Central memory CD4-positive, alpha-beta T cell (primary cell): ENCODE measurements at regions not wholly inside any gene's neighbourhood (a gene's known extent, or its start where the extent isn't known, plus 50 kb on each side); places are given as distances from the start of the nearest gene placed in this dataset.
"Not testable (repeated sequence)": the region's sequence is repeated elsewhere in the genome, so short reads cannot be mapped to it uniquely, and the experiment has no call there.

Experiments used
- DNase-seq: peaks from one replicate; pipeline ENCODE4 v3.0.0; 2022

DNA sequence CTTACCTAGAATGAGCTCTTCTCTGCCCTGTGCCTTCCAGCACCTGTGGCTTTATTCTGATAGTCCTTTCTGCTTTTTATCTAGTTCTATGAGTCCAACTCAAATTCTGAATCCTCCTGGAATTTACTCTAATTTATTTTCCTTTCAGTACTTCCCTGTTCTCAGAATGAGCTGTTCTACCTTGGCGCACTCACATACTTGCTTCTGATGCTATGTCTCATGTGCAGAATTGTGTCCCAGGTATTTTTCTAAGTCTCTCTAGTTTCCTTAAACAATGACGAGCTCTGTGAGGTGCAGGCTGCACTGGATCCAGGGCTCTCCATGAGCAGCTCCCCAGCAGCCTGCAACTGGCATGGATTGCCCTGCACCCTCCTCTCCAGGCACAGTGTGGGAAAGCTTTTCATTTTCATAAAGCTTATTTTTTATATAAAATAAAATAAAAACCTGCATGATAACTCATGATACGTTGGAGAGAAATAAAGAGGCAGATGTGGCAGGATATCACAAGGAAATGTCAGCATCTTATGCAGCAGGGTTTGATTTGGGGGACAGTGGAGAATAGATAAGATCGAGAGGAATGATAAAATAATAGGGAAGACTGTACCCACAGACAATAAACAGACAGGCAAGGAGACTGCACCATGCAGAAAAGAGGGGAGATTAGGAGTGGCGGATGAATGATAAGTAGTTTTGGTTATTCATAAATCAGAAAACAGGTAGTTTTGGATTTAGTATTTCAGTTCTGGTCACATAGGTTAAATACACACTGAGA, 258.2 kb upstream of the POM121L12 start:
- no peak for DNase-seq

- no peak for DNase-seq
Measured at GRCh38 chr7:52775876-52776275, 259.6 kb upstream of the POM121L12 start.

DNA sequence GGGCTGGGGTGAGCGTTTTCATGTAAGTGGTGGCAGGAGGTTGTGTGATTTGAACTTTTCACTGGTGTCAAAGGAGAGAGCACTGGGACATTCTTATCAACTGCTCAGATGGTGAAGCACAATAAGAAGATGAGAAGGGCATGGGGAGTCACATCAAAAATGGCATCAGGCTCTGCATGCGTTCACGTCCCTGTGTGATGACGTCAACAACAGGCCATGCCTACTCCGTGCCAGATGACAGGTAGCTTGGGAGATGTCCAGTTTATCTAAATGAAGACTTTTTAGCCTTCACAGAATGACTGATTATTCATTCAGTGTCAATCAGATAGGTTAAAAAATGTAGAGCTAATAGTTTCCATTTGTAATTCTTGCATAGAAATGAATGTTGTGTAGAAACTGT, 264.3 kb upstream of the POM121L12 start:
- no peak for DNase-seq

DNA sequence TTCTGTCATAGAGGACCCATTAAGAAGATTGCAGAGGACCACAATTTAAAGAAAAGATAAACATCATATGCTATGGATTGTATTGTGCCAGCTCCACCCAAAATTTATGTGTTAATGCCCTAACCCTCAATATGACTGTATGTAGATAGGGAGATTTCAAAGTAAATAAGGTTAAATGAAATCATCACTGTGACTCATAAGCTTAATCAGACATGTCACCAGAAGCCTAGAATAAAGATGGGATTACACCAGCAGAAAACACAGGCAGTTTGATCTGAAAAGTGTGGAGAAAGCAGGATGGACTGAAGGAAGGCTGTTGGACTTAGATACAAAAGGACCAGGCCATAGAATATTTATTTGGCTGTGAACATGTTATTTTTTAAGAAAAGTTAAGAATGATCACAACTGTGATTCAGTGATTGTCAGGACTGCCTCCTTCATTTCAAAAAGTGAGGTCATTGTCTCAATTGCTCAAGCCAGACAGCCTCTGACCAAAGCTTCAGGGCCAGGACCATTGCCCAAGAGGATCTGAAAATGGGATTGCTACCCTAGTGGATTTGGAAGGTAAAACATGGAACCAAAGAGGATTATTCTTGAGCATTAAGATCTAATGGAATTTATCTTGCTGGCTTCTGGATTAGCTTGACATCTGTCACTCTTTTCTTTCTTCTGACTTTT, 270.8 kb upstream of the POM121L12 start:
- DNase-seq = no peak

DNA sequence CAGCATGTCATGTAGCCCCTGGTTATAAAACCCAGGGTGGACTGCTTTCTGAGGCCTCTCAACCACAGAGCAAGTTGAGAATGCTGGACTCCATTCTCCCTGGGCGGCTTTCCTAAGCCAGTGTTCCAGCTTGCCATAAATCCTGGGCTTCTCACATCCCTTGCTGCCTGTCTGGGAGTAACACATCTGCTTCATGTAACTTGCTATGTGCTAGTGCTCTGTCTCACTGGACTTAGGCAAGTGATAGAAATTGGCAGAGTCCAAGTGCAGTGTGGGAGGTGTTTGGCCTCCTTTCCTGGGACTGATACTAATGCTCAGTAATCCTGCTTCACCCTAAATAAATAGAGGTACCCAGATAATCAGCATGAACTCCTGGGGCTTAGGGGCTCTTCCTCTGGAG, 277.1 kb upstream of the POM121L12 start:
- no peak for DNase-seq

- no peak for DNase-seq
Measured at GRCh38 chr7:52753855-52754254, 281.6 kb upstream of the POM121L12 start.

DNA sequence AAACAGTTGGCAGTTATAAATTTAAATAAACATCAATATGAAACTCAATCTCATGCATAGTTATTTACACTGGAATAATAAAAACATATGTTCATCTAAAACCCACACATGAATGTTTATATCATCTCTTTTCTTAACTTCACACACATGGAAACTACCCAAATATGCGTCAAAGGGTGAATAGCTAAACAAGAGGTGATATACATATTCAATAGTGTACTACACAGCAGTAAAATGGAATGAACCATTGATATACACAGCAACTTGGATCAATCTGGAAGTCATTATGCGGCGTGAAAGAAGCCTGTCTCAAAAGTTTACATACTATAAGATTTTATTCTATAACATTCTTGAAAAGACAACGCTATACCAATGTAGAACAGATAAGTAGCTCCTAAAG, 282.5 kb upstream of the POM121L12 start:
- DNase-seq = no peak

- no peak for DNase-seq
Measured at GRCh38 chr7:52749880-52750279, 285.6 kb upstream of the POM121L12 start.

DNA sequence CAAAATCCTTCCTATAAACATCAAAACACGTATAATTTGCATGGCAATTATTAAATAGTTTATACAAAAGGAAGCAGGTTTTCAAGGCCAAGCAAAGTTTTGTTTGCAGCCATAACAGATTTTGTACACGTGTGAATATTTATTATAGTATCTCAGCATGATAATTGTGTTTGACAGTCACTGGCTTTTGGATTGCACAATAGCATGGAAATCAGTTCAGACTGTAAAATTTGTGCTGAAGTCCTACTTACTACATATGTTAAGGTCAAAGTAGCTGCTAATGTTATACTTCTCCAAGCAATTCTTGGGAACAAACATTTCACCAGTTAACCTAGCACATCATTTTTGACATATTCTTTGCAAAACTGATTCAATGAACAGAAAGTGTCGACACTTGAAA, 287.6 kb upstream of the POM121L12 start:
- no peak for DNase-seq

DNA sequence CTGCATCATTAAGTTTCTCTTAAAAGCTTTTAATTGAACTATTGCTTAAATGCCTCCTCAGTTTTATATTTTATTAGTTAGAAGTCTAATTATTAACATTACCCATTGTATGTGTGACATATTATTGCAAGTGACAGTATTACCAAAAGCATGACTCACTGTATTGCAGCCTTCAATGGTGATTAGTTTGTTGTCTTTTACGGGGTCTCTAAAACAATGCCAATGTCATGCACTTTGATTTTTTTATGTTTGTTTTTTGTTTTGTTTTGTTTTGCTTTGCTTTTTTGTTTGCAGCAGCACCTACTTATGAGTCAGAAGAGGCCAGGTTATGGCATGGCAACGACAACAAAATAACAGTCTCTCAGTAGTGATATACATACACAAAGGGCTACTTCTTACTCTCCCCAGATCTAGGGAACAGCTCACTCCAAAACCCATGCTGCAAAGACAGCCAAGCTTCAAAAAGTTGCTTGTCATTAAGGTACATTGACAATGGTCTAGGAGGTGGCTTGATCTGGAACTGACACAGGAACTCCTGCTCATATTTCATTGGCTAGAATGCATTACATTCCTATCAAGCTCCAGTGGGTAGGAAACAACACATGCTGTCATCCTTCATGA, 293.7 kb upstream of the POM121L12 start:
- no peak for DNase-seq

DNA sequence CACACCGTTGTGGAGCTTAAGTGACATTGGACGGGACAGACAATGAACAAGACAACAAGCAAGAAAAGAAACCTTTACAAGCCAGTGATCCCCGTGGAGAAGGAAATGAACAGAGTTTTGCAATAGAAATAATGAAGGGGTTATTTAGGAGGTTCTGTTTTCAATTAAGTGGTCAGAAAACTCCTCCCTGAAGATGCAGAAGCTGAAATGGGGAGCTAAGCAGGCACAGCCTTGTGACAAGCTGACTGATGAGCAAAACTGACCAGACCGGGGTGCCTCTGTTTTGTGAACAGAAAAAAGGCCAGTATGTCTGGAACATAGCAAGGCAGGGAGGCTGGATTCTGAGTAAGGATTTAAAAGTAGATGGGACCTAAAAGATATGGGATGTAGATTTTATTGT, 299.8 kb upstream of the POM121L12 start:
- DNase-seq = no peak

GRCh38 chr7:52728683-52729082, 306.8 kb upstream of the POM121L12 start:
- DNase-seq = not testable (repeated sequence)

DNA sequence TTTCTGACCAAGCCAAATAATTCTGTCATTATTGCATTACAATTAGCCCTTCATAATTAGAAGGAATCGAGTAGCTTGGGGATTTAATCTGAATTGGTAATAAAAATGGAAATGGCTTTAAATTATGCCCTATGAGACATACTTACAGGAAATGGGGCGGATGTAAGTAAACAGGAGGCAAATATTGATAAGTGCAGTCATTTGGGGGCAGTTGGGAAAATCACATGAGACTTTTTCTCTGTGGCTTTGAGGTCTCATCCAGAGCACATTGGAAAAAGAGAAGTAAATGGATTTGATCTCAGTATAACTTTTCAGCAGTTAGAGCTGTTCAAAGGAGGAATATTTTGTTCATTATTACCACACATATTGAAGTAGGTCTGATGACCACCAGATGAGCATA, 307.8 kb upstream of the POM121L12 start:
- DNase-seq = no peak

- DNase-seq = no peak
Measured at GRCh38 chr7:52726986-52727385, 308.4 kb upstream of the POM121L12 start.

DNA sequence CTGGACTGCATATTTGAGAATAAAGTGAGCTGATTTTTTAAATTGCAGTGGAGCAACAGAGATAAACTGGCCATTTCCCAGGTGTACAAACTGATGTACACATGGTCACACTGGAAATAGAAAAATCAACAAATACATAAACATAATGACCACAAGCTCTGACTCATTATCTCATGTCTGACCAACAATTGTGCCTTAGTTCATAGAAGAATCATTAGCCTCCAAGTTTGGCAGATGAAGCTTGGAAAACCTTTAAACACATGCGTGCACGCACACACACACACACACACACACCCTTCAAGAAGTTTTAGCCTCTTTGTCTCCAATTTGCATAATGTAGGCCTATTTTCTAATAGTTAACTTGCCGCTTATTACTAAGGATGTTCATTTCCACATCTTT, 308.9 kb upstream of the POM121L12 start:
- no peak for DNase-seq

DNA sequence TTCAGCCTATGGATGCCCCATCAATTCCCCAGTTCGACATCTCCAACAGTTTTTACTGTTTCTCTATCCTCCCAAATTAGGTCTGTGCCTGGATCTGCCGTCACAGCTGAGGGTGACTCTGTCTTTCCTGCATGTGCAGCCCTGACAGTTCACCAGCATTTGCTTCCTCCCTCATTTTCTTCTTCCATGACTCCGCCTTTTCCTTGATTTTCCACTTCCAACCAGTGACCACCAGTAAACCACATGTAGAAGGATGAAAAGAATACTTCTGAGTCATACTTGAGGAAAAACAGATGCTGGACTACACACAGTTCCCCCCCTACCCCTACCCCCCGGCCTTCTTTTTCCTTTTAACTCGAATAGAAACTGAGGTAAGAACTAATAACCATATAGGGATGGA, 311.8 kb upstream of the POM121L12 start:
- no peak for DNase-seq

DNA sequence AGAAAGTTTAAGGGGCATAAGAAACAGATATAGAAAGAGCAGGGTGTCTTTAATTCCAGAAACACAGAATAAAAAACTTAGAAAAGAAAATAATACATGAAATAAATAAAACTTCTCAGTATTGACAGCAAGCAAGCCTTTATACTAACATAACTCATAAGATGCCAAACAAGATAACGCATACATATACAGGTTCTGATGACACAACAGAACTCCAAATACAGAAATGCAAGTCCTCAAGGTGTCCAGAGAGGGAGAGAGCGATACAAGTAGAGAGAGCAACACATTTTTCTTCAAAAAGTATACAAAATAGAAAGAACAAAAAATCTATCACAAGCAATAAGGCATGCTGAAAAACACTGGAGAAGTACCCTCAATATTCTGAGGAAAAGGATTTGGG, 314.6 kb upstream of the POM121L12 start:
- DNase-seq = no peak

DNA sequence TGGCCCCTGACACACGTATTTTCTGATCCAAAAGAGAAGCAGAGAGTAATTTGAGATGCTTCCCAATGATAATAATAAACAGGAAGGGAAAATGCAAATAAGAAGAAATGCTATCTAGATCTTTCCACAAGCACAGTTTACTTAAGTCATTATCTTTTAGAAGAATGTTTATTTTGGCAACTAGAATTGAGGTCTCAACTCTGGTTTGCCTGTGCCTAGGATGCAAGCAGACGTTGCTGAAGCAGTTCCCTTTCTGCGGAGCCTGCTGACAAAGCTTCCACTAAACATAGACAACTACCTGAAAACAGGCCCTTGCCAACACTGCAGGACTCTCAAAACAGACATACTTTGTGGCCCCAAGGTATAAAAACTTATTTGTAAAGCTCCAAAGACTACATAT, 315.8 kb upstream of the POM121L12 start:
- no peak for DNase-seq

GRCh38 chr7:52715701-52716100, 319.7 kb upstream of the POM121L12 start:
- no peak for DNase-seq

DNA sequence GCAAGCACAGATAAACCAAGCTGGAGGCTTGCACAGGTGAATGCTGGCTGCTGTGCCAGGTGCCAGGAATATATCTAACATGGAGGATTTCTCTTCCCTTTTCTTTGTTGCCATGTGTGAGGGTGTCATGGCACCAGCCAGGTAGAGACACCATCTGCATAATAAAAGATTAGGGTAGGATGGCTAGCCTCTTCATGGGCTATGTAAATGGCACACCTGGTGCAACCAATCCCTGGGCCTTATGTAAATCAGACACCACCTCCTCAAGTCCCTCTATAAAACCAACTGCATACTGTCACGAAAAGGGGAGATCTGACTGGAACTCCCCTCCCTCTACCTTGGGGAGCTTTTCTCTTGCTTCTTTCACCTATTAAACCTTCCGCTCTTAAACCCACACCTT, 322.5 kb upstream of the POM121L12 start:
- DNase-seq = no peak

DNA sequence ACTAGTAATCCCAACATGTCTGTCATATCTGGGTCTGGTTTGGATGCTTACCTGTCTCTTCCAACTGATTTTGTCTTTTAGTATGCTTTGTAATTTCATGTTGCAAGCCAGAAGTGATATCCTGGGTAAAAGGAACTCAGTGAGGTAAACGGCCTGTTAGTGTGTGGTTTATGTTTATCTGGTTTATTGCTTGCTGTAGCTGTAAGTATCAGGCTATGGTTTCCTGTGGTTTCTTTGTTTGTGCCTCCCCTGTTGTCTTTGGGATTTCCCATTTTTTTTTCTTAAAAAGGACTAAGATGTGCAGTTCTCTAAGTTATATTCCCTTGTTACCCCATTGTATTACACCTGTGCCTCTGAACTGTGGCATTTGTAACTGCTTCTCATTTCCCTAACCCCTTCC, 323.5 kb upstream of the POM121L12 start:
- DNase-seq = no peak

- no peak for DNase-seq
Measured at GRCh38 chr7:52708846-52709245, 326.6 kb upstream of the POM121L12 start.

DNA sequence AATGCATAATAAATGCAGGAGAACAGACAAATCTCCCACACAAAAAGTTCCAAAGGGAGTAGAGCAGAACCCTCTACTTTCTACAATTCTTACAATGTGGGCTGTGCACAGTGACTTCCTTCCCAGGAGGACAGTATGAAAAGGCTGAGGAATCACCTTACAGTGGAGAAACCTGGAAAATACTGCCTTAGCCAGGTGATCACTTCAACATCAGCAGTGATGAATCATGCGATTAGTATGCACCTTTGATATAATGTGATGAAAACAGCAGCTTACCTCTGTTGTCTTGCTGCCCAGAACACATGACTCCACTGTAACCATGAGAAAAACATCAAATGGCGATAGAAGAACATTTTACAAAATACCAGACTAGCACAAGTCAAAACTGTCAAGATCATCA, 329.7 kb upstream of the POM121L12 start:
- no peak for DNase-seq

DNA sequence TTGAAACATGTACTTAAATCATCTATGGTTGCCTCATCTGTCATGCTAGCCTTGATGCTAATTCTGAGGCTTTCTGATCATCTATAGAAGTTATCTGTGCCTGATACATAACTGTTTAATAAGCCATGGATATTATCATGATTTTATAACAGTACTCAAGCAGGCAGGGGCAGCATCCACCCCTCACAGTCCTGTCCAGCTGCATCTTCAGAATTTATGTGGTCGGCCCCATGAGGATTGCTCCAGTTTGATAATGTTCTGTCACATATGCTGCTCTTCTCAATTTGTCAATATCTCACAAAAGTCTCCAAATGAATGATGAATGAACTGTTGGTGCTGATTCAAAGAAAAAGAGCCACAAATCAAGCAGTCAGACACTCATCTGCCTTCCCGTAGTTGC, 335.1 kb upstream of the POM121L12 start:
- no peak for DNase-seq
